ENCODE measurements at regions not wholly inside any gene's neighbourhood (a gene's known extent, or its start where the extent isn't known, plus 50 kb on each side); places are given as distances from the start of the nearest gene placed in this dataset.

DNA sequence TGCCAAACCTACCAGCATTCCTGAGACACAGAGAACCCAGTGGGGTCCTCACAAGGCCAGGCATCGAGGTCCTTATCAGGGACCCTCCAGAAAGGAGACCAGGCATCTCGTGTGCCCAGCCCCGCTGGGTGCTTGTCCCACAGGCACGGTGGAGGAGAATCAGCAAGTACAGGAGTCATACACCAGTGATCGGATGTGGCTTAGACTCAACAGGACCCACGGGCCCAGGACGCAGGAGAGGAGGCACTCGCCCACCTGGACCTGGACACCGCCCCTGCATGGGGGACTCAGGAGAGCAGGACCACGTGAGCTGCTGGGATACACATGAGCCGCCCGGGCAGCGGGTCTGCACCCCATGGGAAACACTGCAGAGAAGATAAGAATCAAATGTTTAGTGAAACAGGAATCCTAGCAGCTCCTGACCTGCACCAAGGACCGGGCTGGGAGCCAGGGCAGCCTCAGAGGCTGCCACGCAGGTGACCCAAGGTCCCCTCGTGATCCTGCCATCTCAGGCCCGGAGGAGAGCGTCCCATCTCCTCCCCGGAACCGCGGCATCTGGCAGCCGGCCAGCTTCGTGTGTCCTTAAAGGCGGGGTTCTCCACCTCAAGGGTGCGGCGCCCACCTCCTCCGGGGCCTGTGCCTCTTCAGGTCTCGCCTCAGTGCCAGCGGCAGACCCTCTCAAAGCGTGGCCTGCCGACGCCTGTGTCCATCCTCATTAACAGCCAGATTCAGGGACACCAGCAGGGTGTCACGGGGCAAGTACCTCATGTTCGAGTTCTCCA is 59.2 kb downstream of the FOXL3 start:
- peaks cover 10% of the 10 kb centered on the region for H3K4me1 ChIP-seq (ENCODE audit: control insufficient read depth, insufficient read depth, low read length)
- H3K4me3 ChIP-seq (ENCODE audit: low read length): no peak overlapping the region
- no peaks in the 10 kb centered on the region for H3K36me3 ChIP-seq (ENCODE audit: insufficient read depth, low read length)
- no peaks in the 10 kb centered on the region for H3K9me3 ChIP-seq (replicated peaks; ENCODE audit: low read length)
- no peak overlapping the region for H3K4me2 ChIP-seq (ENCODE audit: low read length)
- H3K9ac ChIP-seq (ENCODE audit: low read depth, low read length): no peak overlapping the region
- H3K27me3 ChIP-seq (ENCODE audit: control insufficient read depth, insufficient read depth, low read length): no peaks in the 10 kb centered on the region

DNA sequence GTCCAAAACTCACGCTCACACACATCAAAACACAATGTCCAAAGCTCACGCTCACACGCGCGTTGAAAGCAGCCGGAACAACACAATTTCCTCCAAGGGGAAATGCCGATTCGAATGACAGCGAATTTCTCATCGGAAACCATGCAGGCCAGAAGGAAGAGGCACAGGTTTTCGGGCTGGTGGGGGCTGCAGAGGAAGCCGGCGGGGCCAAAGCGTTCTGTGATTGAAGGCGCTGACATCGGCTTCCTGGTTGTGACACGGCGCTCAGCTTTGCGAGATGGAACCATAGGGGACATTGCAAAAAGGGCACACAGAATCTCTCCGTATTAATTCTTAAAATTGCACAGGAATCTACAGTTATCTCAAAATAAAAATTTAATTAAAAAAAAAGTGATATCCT is 61.3 kb downstream of the FOXL3 start:
- Histone ChIP-seq H3K4me1 (ENCODE audit: control insufficient read depth, insufficient read depth, low read length) (peaks cover 21% of the 10 kb centered on the region), H3K9ac (ENCODE audit: low read depth, low read length) (no peak overlapping the region), H3K4me2 (ENCODE audit: low read length) (no peak overlapping the region), H3K9me3 (replicated peaks; ENCODE audit: low read length) (no peaks in the 10 kb centered on the region), H3K36me3 (ENCODE audit: insufficient read depth, low read length) (no peaks in the 10 kb centered on the region), H3K27me3 (ENCODE audit: control insufficient read depth, insufficient read depth, low read length) (peaks cover 2% of the 10 kb centered on the region), H3K4me3 (ENCODE audit: low read length) (no peak overlapping the region)

DNA sequence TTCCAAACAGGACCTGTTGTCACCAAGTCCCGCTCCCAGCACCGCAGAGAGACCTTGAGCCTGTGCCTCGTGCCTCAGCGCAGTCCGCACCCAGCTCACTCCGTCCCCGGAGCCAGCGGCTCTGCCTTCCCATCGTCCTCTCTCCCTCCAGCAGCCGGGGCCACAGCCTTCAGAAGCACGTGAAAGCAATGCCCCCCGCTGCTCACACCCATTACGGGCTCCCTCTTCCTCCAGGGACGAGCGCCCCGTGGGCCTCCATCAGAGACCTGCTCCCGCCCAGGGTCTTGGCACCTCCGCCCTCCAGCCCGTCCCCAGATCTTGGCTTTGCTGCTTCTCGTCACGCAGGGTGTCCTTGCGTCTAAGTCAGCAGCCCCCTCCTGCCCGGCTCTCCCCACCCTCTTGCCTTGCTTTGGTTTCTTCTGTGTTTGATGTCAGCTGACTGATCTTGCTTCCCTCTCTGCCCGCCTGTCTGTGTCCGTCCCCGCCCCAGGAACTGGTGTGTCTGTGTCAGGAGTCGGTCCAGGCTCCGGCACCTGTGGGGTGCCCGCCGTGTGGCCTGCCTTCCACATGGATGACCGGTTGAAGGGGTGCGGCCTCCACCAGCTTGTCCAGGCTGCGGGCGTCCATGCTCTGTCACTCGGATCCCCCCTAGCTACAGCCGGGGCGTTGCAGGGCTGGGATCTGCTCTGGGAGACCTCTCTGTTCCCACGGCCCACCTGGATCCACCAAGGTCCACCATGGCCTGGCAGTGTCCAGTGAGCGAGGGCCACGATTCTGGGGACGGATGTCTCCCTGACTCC is 61.9 kb downstream of the FOXL3 start:
- no peaks in the 10 kb centered on the region for H3K36me3 ChIP-seq (ENCODE audit: insufficient read depth, low read length)
- no peak overlapping the region for H3K4me2 ChIP-seq (ENCODE audit: low read length)
- no peak overlapping the region for H3K4me3 ChIP-seq (ENCODE audit: low read length)
- H3K9ac ChIP-seq (ENCODE audit: low read depth, low read length): no peak overlapping the region
- no peaks in the 10 kb centered on the region for H3K9me3 ChIP-seq (replicated peaks; ENCODE audit: low read length)
- peaks cover 21% of the 10 kb centered on the region for H3K4me1 ChIP-seq (ENCODE audit: control insufficient read depth, insufficient read depth, low read length)
- peaks cover 6% of the 10 kb centered on the region for H3K27me3 ChIP-seq (ENCODE audit: control insufficient read depth, insufficient read depth, low read length)

DNA sequence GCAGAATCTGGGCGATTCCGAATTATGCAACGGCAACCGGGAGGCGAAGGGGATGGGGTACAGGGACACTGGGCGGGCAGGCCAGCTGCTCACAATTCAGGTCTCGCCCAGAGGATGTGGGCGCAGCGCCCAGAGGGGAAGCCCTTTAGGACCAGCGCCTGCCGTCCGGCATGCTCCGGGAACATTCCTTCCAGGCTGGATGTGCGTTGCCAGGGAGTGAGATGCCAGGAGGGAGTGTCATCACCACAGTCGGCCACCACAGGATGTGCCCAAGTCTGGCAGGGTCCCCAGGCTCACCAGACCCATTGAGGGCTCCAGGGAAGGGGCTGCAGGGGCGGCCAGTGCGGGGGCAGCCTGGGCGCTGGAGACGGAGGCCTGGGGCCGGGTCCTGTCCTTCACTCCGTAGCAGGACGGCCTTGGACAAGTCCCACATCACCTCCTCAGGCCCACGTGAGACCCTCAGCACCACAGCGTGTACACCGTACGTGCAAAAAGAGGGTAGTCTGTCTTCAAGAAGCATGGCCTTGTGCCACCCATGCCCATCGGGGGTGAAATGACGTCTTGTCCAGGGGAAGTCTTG is 63.9 kb downstream of the FOXL3 start:
- H3K27me3 ChIP-seq (ENCODE audit: control insufficient read depth, insufficient read depth, low read length): peaks cover 6% of the 10 kb centered on the region
- no peaks in the 10 kb centered on the region for H3K36me3 ChIP-seq (ENCODE audit: insufficient read depth, low read length)
- H3K9me3 ChIP-seq (replicated peaks; ENCODE audit: low read length): no peaks in the 10 kb centered on the region
- peak overlapping the region; percentile 65 for H3K9ac ChIP-seq (ENCODE audit: low read depth, low read length)
- H3K4me2 ChIP-seq (ENCODE audit: low read length): peak overlapping the region; percentile 66
- peak overlapping the region; percentile 57 for H3K4me3 ChIP-seq (ENCODE audit: low read length)
- peaks cover 21% of the 10 kb centered on the region for H3K4me1 ChIP-seq (ENCODE audit: control insufficient read depth, insufficient read depth, low read length)

DNA sequence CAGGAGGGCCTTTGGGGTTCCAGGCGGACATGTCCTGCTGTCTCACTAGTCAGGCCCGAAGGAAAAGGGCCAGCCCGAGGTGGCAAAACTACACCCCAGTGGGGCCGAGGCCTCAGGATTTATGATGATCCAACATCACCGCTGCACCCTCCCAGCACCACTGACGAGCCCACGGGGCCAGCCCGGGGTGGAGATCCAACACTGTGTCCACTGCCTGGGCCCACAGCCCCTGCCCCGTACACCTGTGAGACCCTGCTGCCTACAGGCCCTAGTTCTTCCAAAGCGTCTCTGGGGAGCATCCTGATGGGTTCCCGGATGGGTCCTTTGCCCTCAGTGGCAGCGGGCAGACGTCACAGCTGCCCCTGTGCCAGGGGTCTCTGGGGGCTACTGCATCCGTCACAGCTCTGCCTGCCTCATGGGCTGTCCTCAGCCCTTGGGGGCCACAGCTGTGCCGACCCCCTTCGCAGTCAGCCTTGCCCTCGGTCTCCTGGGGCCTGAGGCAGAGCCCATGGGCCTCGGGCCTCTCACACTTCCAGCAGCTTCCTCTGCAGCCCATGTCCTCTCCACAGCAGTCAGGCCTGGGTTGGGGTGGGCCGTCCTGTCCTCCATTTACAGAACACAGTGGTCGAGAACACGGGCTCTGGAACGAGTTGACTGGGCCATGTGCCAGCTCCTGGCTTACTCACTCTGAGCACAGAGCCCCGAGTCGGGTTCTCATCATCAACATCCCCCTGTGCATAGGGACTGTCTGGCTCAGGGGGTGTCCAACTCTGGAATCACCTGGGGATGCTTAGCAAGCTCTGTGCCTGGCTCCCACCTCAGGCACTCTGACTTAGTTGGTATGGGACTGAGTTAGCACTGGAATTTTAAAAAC is 64.9 kb downstream of the FOXL3 start:
- H3K27me3 ChIP-seq (ENCODE audit: control insufficient read depth, insufficient read depth, low read length): peaks cover 6% of the 10 kb centered on the region
- no peak overlapping the region for H3K4me2 ChIP-seq (ENCODE audit: low read length)
- H3K4me1 ChIP-seq (ENCODE audit: control insufficient read depth, insufficient read depth, low read length): peaks cover 21% of the 10 kb centered on the region
- H3K9me3 ChIP-seq (replicated peaks; ENCODE audit: low read length): no peaks in the 10 kb centered on the region
- no peaks in the 10 kb centered on the region for H3K36me3 ChIP-seq (ENCODE audit: insufficient read depth, low read length)
- no peak overlapping the region for H3K4me3 ChIP-seq (ENCODE audit: low read length)
- H3K9ac ChIP-seq (ENCODE audit: low read depth, low read length): no peak overlapping the region

DNA sequence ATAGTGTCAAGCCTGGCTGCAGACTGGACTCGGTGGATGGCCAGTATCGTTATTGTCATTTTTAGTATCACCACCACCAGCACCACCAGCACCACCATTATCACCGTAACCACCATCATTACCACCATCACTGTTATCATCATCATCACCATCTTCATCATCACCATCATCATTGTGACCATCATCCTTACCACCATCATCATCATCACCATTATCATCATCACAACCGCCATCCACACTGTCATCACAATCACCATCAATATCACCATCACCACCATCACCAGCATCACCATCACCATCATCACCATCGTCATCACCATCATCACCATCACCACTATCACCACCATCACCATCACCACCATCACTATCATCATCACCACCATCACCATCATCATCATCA is 65.6 kb downstream of the FOXL3 start:
- H3K9ac ChIP-seq (ENCODE audit: low read depth, low read length): no peak overlapping the region

DNA sequence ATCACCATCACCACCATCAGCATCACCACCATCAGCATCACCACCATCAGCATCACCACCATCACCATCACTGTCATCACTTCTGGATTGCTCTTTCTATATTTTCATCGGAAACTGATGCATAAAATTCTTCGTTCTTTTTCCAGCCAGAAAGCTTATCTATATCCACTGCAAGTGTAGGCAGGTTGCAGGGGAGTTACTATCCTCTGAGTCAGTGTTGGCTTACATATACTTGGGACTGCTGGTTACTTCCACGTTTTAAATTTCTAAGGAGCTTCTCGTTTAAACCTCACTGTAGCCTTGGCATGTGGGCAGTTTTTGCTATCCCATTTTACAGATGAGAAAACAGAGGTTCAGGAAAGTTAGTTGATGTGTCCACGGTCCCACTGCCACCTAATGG is 66.1 kb downstream of the FOXL3 start:
- Histone ChIP-seq H3K9ac (ENCODE audit: low read depth, low read length) (no peak overlapping the region), H3K27me3 (ENCODE audit: control insufficient read depth, insufficient read depth, low read length) (peaks cover 13% of the 10 kb centered on the region), H3K36me3 (ENCODE audit: insufficient read depth, low read length) (no peaks in the 10 kb centered on the region), H3K4me3 (ENCODE audit: low read length) (no peak overlapping the region), H3K4me1 (ENCODE audit: control insufficient read depth, insufficient read depth, low read length) (peaks cover 21% of the 10 kb centered on the region), H3K4me2 (ENCODE audit: low read length) (no peak overlapping the region), H3K9me3 (replicated peaks; ENCODE audit: low read length) (no peaks in the 10 kb centered on the region)

More for the DNA sequence above, 65.6 kb downstream of the FOXL3 start:
- Histone ChIP-seq H3K4me3 (ENCODE audit: low read length) (no peak overlapping the region), H3K4me2 (ENCODE audit: low read length) (no peak overlapping the region), H3K36me3 (ENCODE audit: insufficient read depth, low read length) (no peaks in the 10 kb centered on the region), H3K9me3 (replicated peaks; ENCODE audit: low read length) (no peaks in the 10 kb centered on the region), H3K4me1 (ENCODE audit: control insufficient read depth, insufficient read depth, low read length) (peaks cover 21% of the 10 kb centered on the region), H3K27me3 (ENCODE audit: control insufficient read depth, insufficient read depth, low read length) (peaks cover 11% of the 10 kb centered on the region)

DNA sequence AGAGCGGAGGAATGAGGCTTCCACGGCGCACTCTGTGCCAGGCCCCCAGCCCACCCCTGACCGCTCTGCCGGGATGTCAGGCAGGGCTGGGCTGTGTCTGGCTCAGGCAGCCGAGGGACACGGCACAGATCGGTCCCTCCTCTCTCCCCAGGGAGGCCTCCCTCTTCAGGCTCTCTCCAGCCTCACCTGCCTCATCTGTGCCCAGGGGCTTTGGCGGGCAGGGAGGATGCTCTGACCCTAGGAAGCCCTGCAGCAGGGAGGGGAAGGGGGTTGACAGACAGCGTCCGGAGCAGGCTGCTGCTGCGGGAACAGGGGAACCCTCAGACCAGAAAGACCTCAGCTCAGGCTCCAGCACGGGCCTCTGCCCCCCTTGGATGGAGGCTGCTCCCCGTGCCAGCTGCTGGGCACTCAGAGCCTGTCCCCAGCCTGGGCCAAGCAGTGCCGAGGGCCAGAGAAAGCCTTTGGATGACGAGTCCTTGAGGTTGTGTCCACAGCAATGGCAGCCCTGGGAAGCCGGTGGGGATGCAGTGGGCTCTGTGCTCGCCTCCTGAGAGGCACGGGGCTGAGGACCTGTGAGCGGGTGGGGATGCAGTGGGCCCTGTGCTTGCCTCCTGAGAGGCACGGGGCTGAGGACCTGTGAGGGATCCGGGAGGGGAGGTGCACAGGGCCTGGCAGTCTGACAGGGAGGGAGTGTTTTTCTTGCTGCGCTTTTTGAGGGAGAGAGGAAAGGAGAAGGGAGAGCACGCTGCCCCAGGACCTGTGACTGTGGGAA is 66.9 kb downstream of the FOXL3 start:
- Histone ChIP-seq H3K4me2 (ENCODE audit: low read length) (no peak overlapping the region), H3K36me3 (ENCODE audit: insufficient read depth, low read length) (no peaks in the 10 kb centered on the region), H3K27me3 (ENCODE audit: control insufficient read depth, insufficient read depth, low read length) (peaks cover 13% of the 10 kb centered on the region), H3K9ac (ENCODE audit: low read depth, low read length) (no peak overlapping the region), H3K4me1 (ENCODE audit: control insufficient read depth, insufficient read depth, low read length) (peaks cover 23% of the 10 kb centered on the region), H3K4me3 (ENCODE audit: low read length) (no peak overlapping the region), H3K9me3 (replicated peaks; ENCODE audit: low read length) (no peaks in the 10 kb centered on the region)

DNA sequence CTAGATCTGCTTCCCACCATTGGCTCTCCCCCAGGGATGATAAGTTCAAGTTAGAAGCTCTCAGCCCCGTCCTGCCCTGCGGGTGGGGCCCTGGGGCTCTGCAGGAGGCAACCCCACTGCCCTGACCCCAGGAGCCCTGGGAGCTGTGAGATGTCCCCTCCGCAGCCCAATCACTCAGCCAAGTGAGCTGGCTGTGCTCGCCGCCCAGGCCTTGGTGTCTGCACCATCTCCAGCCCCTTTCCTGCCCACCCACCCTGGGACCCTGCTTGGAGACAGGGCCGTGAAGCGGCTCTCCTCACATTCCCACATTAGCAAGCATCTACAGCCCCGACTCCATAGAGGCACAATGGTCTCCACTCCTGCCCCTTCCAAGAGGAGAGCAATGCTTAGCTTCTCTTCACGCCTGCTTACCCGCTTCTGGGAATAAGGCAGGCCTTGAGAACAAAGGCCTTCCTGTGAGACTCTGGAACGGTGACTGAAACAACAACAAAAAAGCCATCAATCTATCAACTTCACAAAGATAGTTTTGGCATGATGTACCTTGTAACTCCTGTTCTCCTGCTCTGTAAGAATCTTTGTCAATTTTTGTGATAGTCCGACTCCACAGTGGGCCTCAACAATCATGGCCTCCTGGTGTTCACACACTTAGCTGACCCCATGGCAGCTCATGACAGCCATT is 67.7 kb downstream of the FOXL3 start:
- peaks cover 26% of the 10 kb centered on the region for H3K4me1 ChIP-seq (ENCODE audit: control insufficient read depth, insufficient read depth, low read length)
- no peaks in the 10 kb centered on the region for H3K9me3 ChIP-seq (replicated peaks; ENCODE audit: low read length)
- H3K4me3 ChIP-seq (ENCODE audit: low read length): no peak overlapping the region
- no peak overlapping the region for H3K9ac ChIP-seq (ENCODE audit: low read depth, low read length)
- peaks cover 13% of the 10 kb centered on the region for H3K27me3 ChIP-seq (ENCODE audit: control insufficient read depth, insufficient read depth, low read length)
- no peak overlapping the region for H3K4me2 ChIP-seq (ENCODE audit: low read length)
- H3K36me3 ChIP-seq (ENCODE audit: insufficient read depth, low read length): no peaks in the 10 kb centered on the region

DNA sequence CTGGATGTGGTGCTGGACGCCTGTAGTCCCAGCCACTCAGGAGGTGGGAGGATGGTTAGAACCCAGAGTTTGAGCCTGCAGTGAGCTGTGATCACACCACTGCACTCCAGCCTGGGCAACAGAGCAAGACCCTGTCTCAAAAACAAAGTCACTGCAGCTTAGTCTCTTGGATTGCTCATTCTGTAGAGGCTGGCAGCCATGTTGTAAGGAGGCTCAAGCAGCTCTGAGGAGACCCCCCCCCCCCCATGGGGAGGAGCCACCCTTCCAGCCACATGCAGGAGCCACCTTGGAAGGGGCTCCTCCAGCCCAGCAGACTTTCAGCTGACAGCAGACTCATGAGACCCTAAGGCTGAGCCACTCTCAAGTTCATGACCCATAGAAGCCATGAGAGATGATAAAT is 68.4 kb downstream of the FOXL3 start:
- no peaks in the 10 kb centered on the region for H3K36me3 ChIP-seq (ENCODE audit: insufficient read depth, low read length)
- peaks cover 13% of the 10 kb centered on the region for H3K27me3 ChIP-seq (ENCODE audit: control insufficient read depth, insufficient read depth, low read length)
- H3K4me2 ChIP-seq (ENCODE audit: low read length): no peak overlapping the region
- peaks cover 24% of the 10 kb centered on the region for H3K4me1 ChIP-seq (ENCODE audit: control insufficient read depth, insufficient read depth, low read length)
- H3K4me3 ChIP-seq (ENCODE audit: low read length): no peak overlapping the region
- H3K9me3 ChIP-seq (replicated peaks; ENCODE audit: low read length): no peaks in the 10 kb centered on the region
- H3K9ac ChIP-seq (ENCODE audit: low read depth, low read length): no peak overlapping the region

Measured in skeletal muscle satellite cell (primary cell).